Activated T-helper 1 cell treated with anti-CD3 and anti-CD28 coated beads, Interleukin-12 subunit alpha, Interleukin-12 subunit beta, Interleukin-2, Interleukin-4 antibody, amounts not matched to agents 30 ng/mL and 10 ng/mL and 1 ng/mL, durations not matched to agents 14 hours and 24 hours and 36 hours (primary cell): ENCODE measurements at regions not wholly inside any gene's neighbourhood (a gene's known extent, or its start where the extent isn't known, plus 50 kb on each side); places are given as distances from the start of the nearest gene placed in this dataset.

ENCODE experiments used
- DNase-seq: peaks from one replicate; pipeline ENCODE4 v3.0.0; 2021; ENCODE audit warnings: low spot score
- H3K27ac Mint-ChIP-seq: one replicate; pipeline ENCODE4 v1.8.0; 2021; ENCODE audit warnings: mild to moderate bottlenecking, mixed read lengths
- H3K27me3 Mint-ChIP-seq: one replicate; pipeline ENCODE4 v1.8.0; 2022; ENCODE audit warnings: mild to moderate bottlenecking, moderate library complexity, mixed read lengths; ENCODE audit not compliant: insufficient read depth
- H3K36me3 Mint-ChIP-seq: one replicate; pipeline ENCODE4 v1.8.0; 2021; ENCODE audit warnings: low read depth, mixed read lengths
- H3K4me1 Mint-ChIP-seq: one replicate; pipeline ENCODE4 v1.8.0; 2021; ENCODE audit warnings: low read depth, mixed read lengths
- H3K4me3 Mint-ChIP-seq: one replicate; pipeline ENCODE4 v1.8.0; 2021; ENCODE audit warnings: mild to moderate bottlenecking, moderate library complexity, mixed read lengths
- H3K9me3 Mint-ChIP-seq: one replicate; pipeline ENCODE4 v1.8.0; 2021; ENCODE audit warnings: mixed read lengths
- intact Hi-C: fragments of 100-400 bp; cut with micrococcal nuclease; formaldehyde crosslinking; loops from one replicate; pipeline ENCODE4 v1.15.1; 2024

DNA sequence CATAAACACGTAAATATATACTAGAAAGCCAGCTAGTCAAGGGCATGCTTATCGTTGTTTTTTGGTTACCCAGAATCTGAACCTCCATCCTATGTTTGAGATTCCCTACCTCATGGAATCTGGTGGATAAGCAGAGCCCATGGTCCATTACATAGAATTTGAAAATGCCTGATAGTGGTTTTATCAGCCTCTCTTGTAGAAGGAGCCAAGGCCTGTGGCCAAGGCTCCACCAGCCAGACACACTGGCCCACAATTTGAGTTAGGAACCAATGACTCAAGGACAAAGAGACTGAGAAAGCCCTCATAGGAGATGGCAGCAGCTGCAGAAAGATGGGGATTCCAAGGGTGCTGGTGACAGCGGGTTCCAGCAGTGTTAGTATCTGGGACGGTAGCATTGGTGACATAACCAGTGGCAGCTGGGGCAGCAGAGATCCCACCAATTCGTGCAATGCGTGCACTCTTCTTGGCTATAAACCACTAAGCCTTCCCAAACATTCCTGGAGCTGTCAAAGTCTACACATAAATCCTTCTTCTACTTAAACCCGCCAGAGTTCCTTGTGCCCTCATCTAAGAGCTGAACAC lies 51.2 kb upstream of the RMDN2 start:
- intact Hi-C loops, result loop anchor here (2.0 to 10.0 kb wide), 5 partner anchors 161 to 1729 kb away; partner anchors contain the start of gene PRKD3
- Mint-ChIP-seq H3K9me3 (no peaks in the 10 kb centered on the region), H3K36me3 (peaks cover 4% of the 10 kb centered on the region), H3K27ac (peak overlapping the region; percentile 9), H3K4me1 (peaks cover 54% of the 10 kb centered on the region), H3K4me3 (no peak overlapping the region), H3K27me3 (peaks cover 22% of the 10 kb centered on the region)
- DNase-seq, result no peak

GRCh38 chr2:37874470-37874869 lies 50.6 kb upstream of the RMDN2 start:
- Mint-ChIP-seq H3K4me1 (peaks cover 49% of the 10 kb centered on the region), H3K27ac (peak overlapping the region; percentile 6), H3K4me3 (no peak overlapping the region), H3K27me3 (peaks cover 16% of the 10 kb centered on the region), H3K36me3 (peaks cover 4% of the 10 kb centered on the region), H3K9me3 (no peaks in the 10 kb centered on the region)
- intact Hi-C loops, result loop anchor here (10.0 kb wide), 1 partner anchor 1730 kb away; no protein-coding TSS in a partner anchor
- no peak for DNase-seq
